Astrocyte of the cerebellum (primary cell): ENCODE measurements at regions not wholly inside any gene's neighbourhood (a gene's known extent, or its start where the extent isn't known, plus 50 kb on each side); places are given as distances from the start of the nearest gene placed in this dataset.

ENCODE experiments used
- DNase-seq: peaks from one replicate; pipeline ENCODE4 v3.0.0-alpha.2; 2011; ENCODE audit warnings: low read depth
- H3K4me3 ChIP-seq: 2 replicates; pipeline ENCODE4 v1.5.1; 2011; ENCODE audit warnings: mild to moderate bottlenecking, low read depth, low read length, moderate library complexity
- CTCF ChIP-seq: IDR thresholded peaks from 2 replicates; pipeline ENCODE4 v1.5.1; 2012; ENCODE audit warnings: low read length, low read depth, moderate library complexity, mild to moderate bottlenecking; ENCODE audit errors: missing control alignments
- in situ Hi-C: cut with HindIII; loops from 2 replicates; pipeline ENCODE4 v1.10.0; 2017; ENCODE audit warnings: low sequenced_read_pairs

- no peak for DNase-seq
- in situ Hi-C loops, result no loop called here
- TF ChIP-seq CTCF, result no peak
- H3K4me3 ChIP-seq, result no peak overlapping the region
Observed at GRCh38 chr5:101664071-101664791, 631.9 kb downstream of the SLCO4C1 start.

- in situ Hi-C loops, result no loop called here
- no peak for DNase-seq
- H3K4me3 ChIP-seq, result no peak overlapping the region
- no peak for TF ChIP-seq CTCF
Observed at GRCh38 chr5:101663543-101663942, 632.5 kb downstream of the SLCO4C1 start.

- TF ChIP-seq CTCF, result no peak
- no peak overlapping the region for H3K4me3 ChIP-seq
- in situ Hi-C loops, result no loop called here
- DNase-seq, result no peak
Observed at GRCh38 chr5:101662263-101662662, 633.8 kb downstream of the SLCO4C1 start.

DNA sequence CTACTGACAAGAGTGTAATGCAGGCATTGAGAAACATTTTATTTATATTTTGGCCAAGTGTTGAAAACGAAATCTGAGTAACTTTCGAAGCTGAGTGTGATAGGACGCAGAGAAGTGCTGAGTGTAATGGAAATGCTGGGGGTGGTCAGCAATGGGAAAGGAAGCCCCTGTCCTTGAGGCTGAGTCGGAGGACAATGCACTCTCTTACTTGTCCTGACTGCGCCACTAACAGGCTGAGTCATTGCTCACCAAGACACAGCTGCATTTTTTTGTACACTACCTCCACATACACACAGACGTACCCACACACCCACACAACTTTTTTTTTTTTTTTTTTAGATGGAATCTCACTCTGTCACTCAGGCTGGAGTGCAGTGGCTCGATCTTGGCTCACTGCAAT lies 637.7 kb downstream of the SLCO4C1 start:
- H3K4me3 ChIP-seq, result no peak overlapping the region
- no peak for DNase-seq
- TF ChIP-seq CTCF, result no peak
- in situ Hi-C loops, result no loop called here

DNA sequence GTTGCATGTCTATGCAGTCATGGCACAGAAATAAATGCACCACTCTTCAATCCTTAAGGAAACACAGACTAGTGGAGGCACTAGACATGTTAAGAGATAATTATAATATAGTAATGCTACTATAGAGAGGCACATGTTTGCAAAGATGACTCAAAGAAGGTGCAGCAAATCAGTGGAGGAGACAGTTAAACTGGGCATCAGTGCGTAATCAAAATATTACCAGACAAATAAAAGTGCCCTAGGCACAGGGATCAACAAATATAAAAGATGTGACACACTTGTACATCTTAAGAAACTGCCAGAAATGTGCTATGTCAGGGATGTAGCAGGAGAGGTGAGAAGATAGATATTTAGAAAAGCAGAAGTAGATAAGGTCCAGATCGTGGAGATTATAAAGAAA lies 642.1 kb downstream of the SLCO4C1 start:
- no peak for TF ChIP-seq CTCF
- in situ Hi-C loops, result no loop called here
- DNase-seq, result no peak
- no peak overlapping the region for H3K4me3 ChIP-seq

- H3K4me3 ChIP-seq, result no peak overlapping the region
- no peak for TF ChIP-seq CTCF
Observed at GRCh38 chr5:101647861-101648260, 648.2 kb downstream of the SLCO4C1 start.

More at GRCh38 chr5:101647861-101648260, 648.2 kb downstream of the SLCO4C1 start:
- DNase-seq, result no peak
- in situ Hi-C loops, result no loop called here
